ENCODE measurements at regions not wholly inside any gene's neighbourhood (a gene's known extent, or its start where the extent isn't known, plus 50 kb on each side); places are given as distances from the start of the nearest gene placed in this dataset.

- no peak for TF ChIP-seq ZNF142 (CRISPR knock-in tag; IDR thresholded peaks at IDR 0.05)
- TF ChIP-seq FOXC1 (CRISPR knock-in tag; IDR thresholded peaks at IDR 0.05; ENCODE audit: borderline replicate concordance) = no peak
- TF ChIP-seq CTCF (CRISPR knock-in tag; IDR thresholded peaks at IDR 0.05) = no peak
- TF ChIP-seq GATAD1 (CRISPR knock-in tag; IDR thresholded peaks at IDR 0.05) = peak; percentile 61
- no peak for TF ChIP-seq GRHL1 (CRISPR knock-in tag; conservative IDR thresholded peaks at IDR 0.05)
- TF ChIP-seq KDM6A (CRISPR knock-in tag; IDR thresholded peaks at IDR 0.05; ENCODE audit: low read depth) = no peak
- peak; percentile 70 for TF ChIP-seq TCF7L2 (IDR thresholded peaks at IDR 0.05; ENCODE audit: low read depth, low read length)
- no peak for TF ChIP-seq TERF1 (CRISPR knock-in tag; IDR thresholded peaks at IDR 0.05)
- no peak for TF ChIP-seq ZNF136 (CRISPR knock-in tag; IDR thresholded peaks at IDR 0.05; ENCODE audit: low read depth)
- no peak for TF ChIP-seq ZNF224 (CRISPR knock-in tag; IDR thresholded peaks at IDR 0.05)
- no peak for TF ChIP-seq SNAPC4 (CRISPR knock-in tag; IDR thresholded peaks at IDR 0.05)
- no peak for TF ChIP-seq ESRRA (CRISPR knock-in tag; IDR thresholded peaks at IDR 0.05; ENCODE audit: low read depth)
- TF ChIP-seq ZFP90 (CRISPR knock-in tag; IDR thresholded peaks at IDR 0.05; ENCODE audit: borderline replicate concordance) = 0 out of 2 replicates have a peak, but pooled peaks have one; percentile 40
- TF ChIP-seq NCOA5 (CRISPR knock-in tag; IDR thresholded peaks at IDR 0.05) = no peak
- TF ChIP-seq ZKSCAN1 (IDR thresholded peaks at IDR 0.05; ENCODE audit: low read length) = no peak
Observed at GRCh38 chr3:166829896-166830295, 550.2 kb downstream of the ZBBX start (continued).

Measured in HepG2 (cell line).